Myocyte (in vitro differentiated cells): ENCODE measurements at regions not wholly inside any gene's neighbourhood (a gene's known extent, or its start where the extent isn't known, plus 50 kb on each side); places are given as distances from the start of the nearest gene placed in this dataset.
"Not testable (repeated sequence)": the region's sequence is repeated elsewhere in the genome, so short reads cannot be mapped to it uniquely, and the experiment has no call there.

Experiments
- DNase-seq: peaks from one replicate; pipeline ENCODE4 v3.0.0-alpha.2; 2012; ENCODE audit warnings: low read depth

DNA sequence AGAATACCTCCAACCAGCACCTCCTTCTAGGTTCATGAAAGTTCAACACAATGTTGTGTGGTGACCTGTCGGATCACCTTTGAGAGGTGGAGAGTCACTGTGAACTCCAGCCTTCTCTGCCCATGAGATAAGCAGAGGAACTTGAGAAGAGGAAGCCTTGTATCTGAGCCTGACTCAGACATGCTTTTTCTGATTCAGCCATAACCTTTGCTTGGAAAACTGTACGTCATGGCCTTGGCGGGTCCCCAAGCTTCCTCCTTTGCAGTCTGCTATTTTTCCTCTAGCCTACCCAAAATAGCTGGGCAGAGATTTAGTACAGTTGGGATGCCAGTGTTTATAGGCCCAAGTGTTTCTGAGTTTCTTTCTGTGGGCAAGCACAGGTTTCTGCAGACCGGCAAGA is 274.7 kb downstream of the CETN3 start:
- peak; percentile 59 for DNase-seq

DNA sequence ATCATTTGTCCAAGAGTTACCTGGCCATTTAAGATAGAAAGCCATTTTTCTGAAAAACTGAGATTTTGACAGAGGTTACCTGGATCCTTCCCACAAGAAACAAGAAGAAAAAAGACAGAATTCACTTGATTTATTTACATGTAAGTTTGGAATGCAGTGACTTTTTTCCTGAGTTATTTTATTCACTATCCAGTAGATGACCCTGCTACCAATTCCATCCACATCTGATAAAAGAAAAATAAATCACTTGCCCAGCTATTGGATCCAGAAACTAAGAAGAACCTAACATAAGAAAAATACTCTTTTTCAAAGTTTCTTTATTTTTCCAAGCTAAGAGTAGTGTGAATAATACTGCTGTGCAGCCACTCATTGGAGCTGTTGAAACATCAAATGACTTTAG is 275.2 kb downstream of the CETN3 start:
- DNase-seq, result no peak

GRCh38 chr5:90133941-90134340 is 275.6 kb downstream of the CETN3 start:
- DNase-seq, result no peak

GRCh38 chr5:90131383-90132133 is 278.0 kb downstream of the CETN3 start:
- peak; percentile 14 for DNase-seq

DNA sequence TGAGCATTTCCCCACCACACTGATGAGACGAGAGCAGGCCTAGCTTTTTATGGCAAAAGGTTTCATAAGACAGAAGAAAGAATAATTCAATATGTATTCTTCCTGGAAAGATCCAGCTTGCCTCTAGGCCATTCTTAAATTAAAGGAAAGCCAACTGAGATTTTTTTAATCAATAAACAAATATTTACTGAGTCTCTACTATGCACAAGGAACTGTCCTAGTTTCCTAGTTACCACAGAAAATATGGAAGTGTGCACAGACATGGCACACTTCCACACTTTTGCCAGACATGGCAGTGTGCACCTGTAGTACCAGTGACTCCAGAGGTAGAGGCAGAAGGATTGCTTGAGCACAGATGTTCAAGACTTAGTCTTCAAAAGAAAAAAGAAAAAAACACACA is 281.0 kb downstream of the CETN3 start:
- DNase-seq, result no peak

DNA sequence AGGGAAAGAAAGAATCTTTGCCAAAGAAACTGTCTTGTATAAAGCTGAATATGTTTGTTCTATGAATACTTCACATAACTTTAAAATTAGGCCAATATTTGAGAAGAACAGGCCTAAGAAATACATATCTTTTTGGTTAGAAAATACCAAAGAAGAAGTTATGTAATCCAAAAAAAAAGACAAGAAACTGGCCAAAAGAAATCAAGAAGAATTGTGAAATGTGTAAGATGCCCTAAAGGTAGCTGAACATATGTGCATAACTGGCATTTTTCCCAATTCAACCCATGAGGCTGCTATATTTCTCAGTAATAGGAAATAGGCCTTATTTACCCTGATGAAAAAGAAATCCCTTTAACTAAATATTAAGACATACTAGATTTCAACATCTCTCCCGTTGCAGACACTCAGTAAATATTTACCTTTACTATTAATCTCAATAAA is 290.0 kb downstream of the CETN3 start:
- DNase-seq, result no peak

GRCh38 chr5:90117005-90117404 is 292.6 kb downstream of the CETN3 start:
- no peak for DNase-seq

GRCh38 chr5:90113108-90113507 is 296.4 kb downstream of the CETN3 start:
- no peak for DNase-seq

DNA sequence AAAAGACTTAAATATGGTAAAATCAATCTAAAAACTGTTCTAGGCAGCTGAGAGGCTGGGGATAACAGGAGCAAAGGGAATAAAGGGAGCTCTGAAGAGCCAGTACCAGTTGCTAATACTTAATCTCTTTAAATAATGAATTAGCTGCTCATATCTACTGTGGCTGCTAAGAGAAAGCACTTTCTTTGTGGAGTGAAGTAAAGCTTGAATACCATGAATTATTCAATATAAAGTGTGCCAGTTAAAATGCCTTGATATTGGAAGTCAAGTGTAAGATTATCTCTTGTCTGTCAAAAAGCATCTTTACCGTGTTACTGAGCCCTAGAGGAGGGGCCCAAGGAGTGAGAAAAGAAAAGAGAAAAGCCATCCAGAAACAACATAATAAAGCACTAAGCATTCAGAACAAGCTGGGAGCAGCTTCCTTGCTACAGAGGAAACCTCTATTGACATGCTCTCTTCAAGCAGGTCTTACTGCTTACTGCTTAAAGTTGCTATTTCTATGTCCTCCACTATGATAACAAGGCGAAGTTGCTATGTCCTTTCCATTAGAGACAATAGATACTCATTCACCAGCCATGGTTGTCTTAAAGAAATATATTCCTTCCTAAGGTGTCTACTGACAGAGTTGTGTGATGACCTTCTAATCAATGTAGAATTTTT is 297.4 kb downstream of the CETN3 start:
- DNase-seq, result no peak

GRCh38 chr5:90111364-90112032 is 298.1 kb downstream of the CETN3 start:
- no peak for DNase-seq

DNA sequence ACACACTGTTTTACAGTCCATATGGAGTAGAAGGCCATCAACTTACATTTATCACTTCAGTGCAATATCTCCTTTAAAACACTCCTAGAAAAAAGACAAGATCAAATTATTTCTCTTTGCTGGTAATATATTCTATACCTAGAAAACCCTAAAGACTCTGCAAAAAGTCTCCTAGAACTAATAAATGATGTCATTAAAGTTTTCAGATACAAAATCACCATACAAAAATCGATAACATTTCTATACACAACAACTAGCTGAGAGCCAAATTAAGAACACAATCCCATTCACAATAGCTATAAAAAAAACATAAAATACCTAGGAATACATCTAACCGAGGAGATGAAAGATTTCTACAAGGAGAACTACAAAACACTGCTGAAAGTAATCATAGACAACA is 300.3 kb downstream of the CETN3 start:
- no peak for DNase-seq

GRCh38 chr5:90099099-90099498 is 310.5 kb downstream of the CETN3 start:
- DNase-seq, result no peak

- DNase-seq, result no peak
Measured at GRCh38 chr5:90097082-90097477, 312.5 kb downstream of the CETN3 start.

- DNase-seq, result peak; percentile 63
Measured at GRCh38 chr5:90096415-90097081, 313.0 kb downstream of the CETN3 start.

- DNase-seq, result no peak
Measured at GRCh38 chr5:90095292-90096060, 314.1 kb downstream of the CETN3 start.

DNA sequence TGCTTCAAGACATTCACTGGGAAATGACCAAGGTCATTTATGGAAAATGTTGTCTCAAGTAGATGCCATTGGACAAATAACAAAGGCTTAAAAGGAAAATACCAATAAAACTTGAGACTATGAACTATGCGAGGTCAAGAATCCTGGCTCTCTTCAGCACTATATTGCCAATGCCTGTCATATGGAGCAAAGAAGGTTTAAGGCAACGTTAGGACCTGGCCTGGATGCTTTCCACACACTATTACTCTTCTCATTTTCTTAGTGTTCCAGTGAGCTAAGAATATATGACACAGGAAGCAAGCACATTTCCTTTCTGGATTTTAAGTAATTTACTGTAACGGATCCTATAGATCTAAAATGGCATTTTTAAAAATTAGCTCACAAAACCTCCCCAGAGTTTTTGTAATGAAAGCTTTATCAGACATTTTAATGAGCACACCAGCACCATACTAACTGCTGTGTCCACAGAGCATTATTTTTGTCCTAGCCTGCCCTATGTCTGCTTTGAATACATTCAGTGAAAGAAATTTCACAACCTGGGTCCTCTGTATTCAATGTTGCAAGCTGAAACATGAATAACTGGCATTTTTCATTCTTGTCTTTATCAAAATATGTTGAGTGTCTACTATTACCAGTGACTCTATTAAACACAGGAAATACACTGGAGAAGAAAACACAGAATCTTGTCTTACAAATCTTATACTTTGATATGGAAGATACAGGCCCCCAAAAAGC is 315.6 kb downstream of the CETN3 start:
- no peak for DNase-seq

DNA sequence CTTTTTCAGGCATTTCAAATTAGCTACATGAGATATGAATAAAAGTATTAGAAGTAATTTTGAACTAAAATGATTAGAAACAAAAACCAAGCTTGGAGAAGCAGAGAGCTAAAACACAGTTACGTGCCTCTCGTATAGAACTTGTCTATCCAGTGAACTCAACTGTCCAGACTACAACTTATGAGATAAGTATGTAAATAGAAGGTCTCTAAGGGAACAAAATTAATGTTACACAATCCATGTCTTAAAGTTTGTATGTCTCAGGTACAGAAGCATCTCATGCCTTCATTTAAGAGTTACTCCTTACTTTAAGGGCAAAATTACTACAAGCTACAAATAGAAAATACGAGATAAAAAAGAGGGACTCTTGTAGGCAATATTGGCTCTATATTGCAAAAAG is 316.8 kb downstream of the CETN3 start:
- DNase-seq, result no peak

- no peak for DNase-seq
Measured at GRCh38 chr5:90084342-90084741, 325.2 kb downstream of the CETN3 start.

GRCh38 chr5:90073026-90073570 is 336.5 kb downstream of the CETN3 start:
- not testable (repeated sequence) for DNase-seq

- no peak for DNase-seq
Measured at GRCh38 chr5:90071656-90072055, 337.9 kb downstream of the CETN3 start.
